IPS DF 4.7 (cell line): ENCODE measurements at regions not wholly inside any gene's neighbourhood (a gene's known extent, or its start where the extent isn't known, plus 50 kb on each side); places are given as distances from the start of the nearest gene placed in this dataset.

Source experiments
- DNase-seq: peaks from one replicate; pipeline ENCODE4 v3.0.0-alpha.2; 2013; ENCODE audit warnings: low spot score; ENCODE audit errors: extremely low read depth

- DNase-seq = no peak
Measured at GRCh38 chr2:49262801-49263560, 108.7 kb upstream of the FSHR start.

GRCh38 chr2:49261781-49262180 is 107.5 kb upstream of the FSHR start:
- DNase-seq = no peak

- no peak for DNase-seq
Measured at GRCh38 chr2:49260979-49261538, 106.7 kb upstream of the FSHR start.

- no peak for DNase-seq
Measured at GRCh38 chr2:49259926-49260325, 105.6 kb upstream of the FSHR start.

- no peak for DNase-seq
Measured at GRCh38 chr2:49255409-49255971, 101.2 kb upstream of the FSHR start.

GRCh38 chr2:49254401-49254800 is 100.1 kb upstream of the FSHR start:
- DNase-seq = no peak

GRCh38 chr2:49251766-49252165 is 97.5 kb upstream of the FSHR start:
- no peak for DNase-seq

GRCh38 chr2:49251251-49251650 is 96.9 kb upstream of the FSHR start:
- no peak for DNase-seq

GRCh38 chr2:49248506-49248905 is 94.2 kb upstream of the FSHR start:
- DNase-seq = no peak

- no peak for DNase-seq
Measured at GRCh38 chr2:49241991-49242390, 87.7 kb upstream of the FSHR start.

- DNase-seq = no peak
Measured at GRCh38 chr2:49241501-49241900, 87.2 kb upstream of the FSHR start.

- no peak for DNase-seq
Measured at GRCh38 chr2:49240608-49241007, 86.3 kb upstream of the FSHR start.

GRCh38 chr2:49238604-49238960 is 84.3 kb upstream of the FSHR start:
- no peak for DNase-seq

GRCh38 chr2:49237867-49238603 is 83.7 kb upstream of the FSHR start:
- no peak for DNase-seq

GRCh38 chr2:49236316-49236715 is 82.0 kb upstream of the FSHR start:
- DNase-seq = no peak

GRCh38 chr2:49226360-49226759 is 72.0 kb upstream of the FSHR start:
- no peak for DNase-seq

- DNase-seq = no peak
Measured at GRCh38 chr2:49225126-49225525, 70.8 kb upstream of the FSHR start.

- DNase-seq = no peak
Measured at GRCh38 chr2:49224426-49225010, 70.2 kb upstream of the FSHR start.

- no peak for DNase-seq
Measured at GRCh38 chr2:49222975-49223528, 68.7 kb upstream of the FSHR start.

GRCh38 chr2:49219741-49220140 is 65.4 kb upstream of the FSHR start:
- DNase-seq = no peak

- DNase-seq = peak; percentile 36
Measured at GRCh38 chr2:49210191-49210590, 55.9 kb upstream of the FSHR start.

- no peak for DNase-seq
Measured at GRCh38 chr2:49207204-49207603, 52.9 kb upstream of the FSHR start.
